ENCODE measurements at regions not wholly inside any gene's neighbourhood (a gene's known extent, or its start where the extent isn't known, plus 50 kb on each side); places are given as distances from the start of the nearest gene placed in this dataset.

DNA sequence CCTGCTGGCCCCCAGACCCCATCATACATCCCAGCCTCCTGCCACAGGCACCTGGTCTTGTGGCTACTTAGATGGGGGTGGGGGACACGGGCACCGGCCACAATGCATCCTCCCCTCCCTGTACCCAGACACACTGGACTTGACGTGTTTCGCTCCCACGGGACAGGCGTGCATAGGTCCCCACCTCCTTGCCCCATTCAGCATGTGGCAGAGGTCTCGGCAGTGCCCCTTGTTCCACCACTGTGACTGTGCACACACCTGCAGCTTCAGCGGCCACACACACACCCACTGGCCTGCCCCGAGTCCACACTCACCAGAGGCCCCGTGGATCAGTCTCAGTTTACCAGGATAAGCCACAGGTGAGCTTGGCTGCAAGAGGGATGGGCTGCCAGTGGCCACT lies 109.6 kb downstream of the ENGASE start:
- no peak for DNase-seq (ENCODE audit: low read depth in 4 of 4, low spot score in 1 of 4)

DNA sequence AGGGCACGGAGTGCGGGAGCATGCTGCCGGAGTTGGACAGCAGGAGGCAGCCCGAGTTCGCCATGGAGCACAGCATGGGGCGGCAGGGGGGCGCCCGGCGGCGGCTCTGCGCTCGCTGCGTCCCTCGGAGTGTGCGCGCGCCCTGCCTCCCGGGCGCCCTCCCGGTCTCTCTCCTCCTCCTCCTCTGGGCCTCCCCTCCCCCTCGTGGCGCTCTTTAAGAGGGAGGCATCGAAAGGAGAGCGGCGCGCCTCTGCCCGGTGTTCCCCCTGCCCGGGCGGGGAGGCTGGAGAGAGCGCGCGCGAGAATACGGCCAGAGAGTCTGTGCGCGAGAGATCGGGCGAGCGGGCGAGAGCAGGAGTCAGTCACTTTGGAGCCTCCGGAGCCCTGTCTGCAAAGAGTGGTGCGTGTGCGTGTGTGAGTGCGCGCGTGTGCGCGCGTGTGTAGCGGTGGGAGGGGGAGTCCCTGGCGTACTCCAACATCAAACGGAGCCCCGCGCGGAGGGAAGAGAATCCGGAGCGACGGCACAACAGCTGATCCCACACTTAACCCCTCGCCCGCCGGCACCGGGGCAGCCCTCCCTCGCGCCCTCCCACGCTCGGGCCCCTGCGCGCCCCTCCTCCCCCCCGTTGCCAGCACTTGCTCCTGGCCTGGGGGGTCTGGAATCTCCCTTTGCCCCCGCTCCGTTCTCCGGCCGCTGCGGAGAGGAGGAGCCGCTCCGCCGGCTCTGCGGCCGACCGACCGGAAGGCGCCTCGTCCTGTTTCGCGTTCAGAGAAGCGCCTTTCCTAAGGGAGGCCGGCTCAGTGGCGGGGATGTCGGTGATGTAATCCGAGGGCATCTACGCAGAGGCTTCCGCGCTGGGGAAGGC lies 108.9 kb downstream of the ENGASE start:
- DNase-seq (ENCODE audit: low read depth in 4 of 4, low spot score in 1 of 4) = no peak

DNA sequence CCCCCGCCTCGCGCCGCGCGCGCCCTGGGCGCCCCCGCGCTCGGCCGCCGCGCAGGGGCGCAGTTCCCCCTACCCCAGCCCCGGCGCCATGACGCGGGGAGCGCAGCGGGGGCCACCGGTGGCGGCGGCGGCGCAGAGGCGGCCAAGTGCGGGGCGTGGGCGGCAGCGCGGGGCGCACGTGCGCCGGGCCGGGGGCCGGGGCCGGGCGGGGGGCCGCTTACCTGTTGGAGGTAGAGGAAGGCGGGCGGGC lies 108.3 kb downstream of the ENGASE start:
- no peak for DNase-seq (ENCODE audit: low read depth in 4 of 4, low spot score in 1 of 4)

DNA sequence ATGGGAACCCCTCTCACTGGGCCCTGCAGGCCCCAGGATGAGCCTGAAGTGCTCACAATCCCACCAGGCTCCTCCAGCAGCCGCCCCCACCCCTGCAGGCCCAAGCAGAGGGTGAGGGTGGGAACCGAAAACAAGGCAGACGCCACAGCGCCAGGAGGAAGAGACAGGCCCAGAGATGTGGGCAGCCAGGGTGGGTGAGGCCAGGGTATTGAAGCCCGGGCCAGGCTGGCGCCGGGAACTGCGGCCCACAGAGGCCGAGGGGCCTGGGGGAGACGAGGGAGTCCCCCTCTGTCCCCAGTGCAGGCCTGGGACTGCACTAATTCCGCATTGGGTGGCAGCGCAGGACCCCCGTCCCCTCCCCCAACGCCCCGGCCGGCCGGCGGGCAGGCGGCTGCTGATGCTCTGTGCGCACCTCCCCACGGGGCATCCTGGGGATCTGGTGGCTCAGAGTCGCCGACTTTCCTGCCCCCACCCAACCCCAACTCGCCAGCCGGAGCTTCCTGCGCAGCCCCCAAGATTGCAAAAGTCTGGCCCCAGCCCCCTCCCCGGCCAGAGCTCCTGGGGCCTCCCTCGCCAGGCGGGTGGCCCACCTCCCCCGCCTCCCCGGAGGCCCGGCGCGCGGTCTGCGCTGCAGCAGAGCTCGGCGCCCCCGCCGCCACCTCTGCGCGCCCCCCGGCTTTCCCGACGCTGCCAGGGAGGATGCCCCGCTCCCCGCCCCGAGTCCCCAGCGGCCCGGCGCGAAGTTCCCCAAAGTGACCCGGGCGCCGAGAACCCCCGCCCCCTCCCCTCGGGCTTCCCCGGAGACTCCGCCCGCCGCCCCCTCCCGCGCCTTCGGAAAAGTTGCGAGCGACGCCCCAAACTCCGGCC lies 107.8 kb downstream of the ENGASE start:
- no peak for DNase-seq (ENCODE audit: low read depth in 4 of 4, low spot score in 1 of 4)

DNA sequence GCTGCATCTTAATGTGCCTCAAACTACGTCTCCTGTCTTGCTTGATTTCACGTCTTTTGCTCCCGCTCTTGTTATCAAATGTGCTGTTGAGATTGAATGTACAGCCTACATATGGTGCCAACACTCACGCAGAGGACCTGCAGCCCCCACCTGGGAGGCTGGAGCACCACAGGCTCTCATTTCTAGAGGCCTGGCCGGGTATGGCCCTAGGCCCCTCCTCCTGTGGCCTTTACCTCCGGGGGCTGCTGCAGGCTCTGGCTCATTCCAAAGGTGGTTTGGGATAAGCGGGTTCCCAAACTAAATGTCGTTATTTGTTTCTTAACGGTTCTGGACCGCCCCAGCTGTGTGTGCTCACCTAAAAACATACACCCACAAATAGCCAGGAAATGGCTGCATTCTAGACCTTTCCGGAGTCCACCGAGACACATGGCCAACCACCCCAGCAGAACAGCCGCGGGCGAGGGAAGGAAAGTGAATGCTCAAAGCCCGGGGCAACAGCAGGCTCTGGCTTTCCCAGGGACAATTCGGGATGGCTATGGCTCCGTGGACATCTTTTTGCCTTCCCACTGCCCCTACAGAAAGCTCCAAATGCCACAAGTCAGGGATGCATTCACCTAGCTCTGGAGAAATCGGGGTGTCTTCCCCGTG lies 105.9 kb downstream of the ENGASE start:
- DNase-seq (ENCODE audit: low read depth in 4 of 4, low spot score in 1 of 4) = no peak

DNA sequence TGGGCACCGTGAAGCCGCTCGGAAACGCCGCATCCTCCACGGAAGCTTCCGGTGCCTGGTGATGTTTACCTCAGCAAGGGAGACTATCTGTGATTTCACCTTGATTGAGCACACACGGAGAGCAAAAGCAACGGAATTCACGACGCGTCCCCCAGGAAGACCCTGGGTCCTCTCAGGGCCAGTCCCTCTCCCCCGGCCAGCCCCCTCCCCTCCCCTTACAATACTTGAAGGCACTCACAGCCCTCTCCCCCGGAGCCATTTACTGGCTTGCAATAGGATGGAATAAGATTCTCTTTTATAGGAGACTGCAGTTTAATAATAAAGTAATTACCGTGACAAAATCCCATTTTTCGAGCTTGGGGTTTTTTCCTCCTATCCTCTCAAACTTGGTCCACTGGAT lies 104.7 kb downstream of the ENGASE start:
- DNase-seq (ENCODE audit: low read depth in 4 of 4, low spot score in 1 of 4) = no peak

DNA sequence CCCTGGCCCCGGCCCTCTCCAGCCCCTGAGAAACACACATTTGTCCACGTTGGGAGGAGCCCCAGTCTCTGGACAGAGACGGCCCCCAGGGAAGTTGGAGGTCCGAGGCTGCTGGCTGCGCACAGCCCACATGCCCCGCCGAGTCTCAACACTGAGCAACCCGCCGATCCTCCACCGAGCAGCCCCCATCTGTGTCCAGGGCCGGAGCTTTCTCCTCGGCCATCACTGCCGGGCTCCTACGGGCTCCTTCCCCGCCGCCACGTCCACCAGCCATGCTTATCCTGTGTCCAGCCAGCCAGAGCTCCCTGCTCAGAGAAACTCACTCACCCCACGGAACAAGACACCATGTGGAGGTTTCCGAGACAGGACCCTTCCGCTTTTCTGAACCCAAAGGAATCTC lies 103.3 kb downstream of the ENGASE start:
- no peak for DNase-seq (ENCODE audit: low read depth in 4 of 4, low spot score in 1 of 4)

DNA sequence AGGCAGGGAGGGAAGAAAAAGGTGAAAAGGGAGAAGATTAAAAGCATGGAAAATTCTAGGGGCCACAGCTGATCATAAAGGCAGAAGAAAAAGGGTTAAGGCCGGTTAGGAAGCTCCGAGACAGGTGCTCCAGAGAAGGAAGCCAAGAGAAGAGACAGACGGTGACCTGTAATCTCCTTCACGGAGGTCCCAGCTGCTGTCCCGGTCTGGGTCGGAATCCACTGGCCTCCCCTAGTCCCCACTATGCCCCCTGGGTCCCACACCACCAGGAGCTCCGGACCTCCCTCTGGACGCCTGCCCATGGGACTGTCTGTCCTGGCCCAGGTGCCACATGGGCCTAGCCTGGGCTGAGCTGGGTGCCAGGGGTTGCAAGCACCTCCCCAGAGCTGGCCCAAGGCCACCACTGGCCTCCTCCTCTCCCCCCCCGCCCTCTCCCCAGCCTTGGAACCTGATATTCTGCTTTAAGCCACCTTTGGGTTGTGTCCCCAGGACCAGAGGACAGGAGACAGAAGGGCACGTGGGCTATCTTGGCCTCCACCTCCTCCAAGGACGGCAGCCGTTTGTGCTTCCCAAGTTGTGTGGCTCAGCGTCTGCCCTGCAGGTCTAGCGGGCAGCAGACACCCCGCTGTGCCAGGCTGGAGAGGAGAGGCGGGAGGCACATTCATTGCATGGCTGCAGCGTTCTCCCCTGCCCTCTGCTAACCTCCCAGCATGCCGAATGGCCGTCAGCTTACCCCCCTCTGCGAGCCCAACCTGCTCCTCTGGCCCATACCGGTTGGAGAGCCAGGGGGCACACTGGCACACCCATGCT lies 102.4 kb downstream of the ENGASE start:
- DNase-seq (ENCODE audit: low read depth in 4 of 4, low spot score in 1 of 4) = no peak

DNA sequence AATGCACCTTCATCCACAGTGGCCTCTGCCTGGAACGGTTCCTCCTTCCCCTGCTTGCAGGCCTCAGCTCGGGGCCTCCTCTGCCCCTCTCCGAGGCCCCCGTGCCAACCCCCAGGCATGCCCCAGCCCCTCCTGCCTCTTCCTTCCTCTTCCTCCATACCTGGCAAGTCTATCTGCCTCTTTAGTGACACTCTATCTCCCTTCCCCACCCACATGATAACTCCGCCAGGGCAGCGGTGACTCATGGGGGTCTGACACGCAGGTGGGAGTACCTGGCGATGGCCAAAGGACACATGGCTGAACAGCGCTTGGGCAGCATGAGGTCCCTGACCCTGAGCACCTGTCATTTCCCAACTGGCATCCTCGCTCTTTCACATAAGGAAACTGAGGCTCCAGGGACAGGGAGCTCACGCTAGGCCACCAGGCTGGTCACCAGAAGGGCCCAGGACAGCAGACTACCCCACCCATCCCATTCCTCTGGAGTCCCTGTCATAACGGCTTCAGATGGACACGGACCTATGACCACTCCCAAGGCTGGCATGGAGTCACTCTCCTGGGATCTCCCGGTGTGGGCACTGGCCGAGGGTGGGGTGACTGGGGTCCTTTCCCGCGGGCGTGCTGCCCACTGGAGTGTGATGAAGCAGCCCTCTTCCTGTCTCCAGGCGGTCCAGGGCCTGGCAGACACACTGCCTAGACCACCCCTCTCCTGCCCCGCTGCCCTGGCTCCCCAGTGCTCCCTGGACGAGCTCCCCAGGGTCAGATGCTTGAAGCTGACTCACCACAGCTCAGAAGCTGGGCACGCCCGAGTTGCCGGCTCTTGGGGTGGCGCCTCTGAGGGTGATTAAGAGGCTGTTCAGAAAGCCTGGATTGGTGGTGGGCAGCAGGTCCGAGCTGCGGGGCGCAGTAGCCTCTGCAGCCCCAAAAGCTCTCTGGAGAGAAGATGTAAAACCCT lies 100.6 kb downstream of the ENGASE start:
- DNase-seq (ENCODE audit: low read depth in 4 of 4, low spot score in 1 of 4) = no peak

DNA sequence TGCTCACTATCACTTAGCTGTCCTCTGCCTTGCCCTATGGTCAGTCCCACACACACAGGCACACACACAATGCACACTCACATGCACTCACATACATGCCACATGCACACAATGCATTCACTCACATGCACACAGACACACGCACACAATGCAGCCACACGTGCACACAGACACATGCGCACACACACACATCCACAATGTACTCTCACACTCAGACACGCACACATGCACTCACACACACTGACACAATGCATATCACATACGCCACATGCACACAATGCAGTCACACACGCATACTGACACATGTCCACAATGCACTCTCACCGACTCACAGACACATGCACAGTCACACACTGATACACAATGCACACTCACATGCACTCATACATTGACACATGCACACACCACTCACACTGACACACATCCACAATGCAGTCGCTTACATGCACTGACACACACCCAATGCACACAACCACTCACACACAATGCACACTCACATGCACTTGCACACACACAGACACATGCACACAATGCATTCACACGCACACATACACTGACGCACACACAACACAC lies 99.7 kb downstream of the ENGASE start:
- no peak for DNase-seq (ENCODE audit: low read depth in 4 of 4, low spot score in 1 of 4)

DNA sequence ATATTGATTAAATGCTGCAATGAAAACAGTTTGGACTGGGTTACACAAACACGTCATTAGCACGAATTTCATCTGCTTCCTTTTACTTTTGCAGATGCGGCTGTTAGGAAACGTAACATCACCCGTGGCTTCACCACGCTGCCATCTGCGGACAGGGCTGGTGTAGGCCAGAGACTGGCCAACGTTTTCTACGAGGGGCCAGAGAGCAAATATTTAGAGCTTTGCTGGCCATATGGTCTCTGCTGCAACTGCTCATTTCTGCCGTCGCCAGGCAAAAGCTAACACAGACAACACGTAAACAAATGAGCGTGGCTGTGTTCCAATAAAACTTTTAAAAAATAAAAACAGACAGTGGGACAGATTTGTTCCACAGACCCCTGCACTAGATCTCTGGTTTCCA lies 96.6 kb downstream of the ENGASE start:
- no peak for DNase-seq (ENCODE audit: low read depth in 4 of 4, low spot score in 1 of 4)

DNA sequence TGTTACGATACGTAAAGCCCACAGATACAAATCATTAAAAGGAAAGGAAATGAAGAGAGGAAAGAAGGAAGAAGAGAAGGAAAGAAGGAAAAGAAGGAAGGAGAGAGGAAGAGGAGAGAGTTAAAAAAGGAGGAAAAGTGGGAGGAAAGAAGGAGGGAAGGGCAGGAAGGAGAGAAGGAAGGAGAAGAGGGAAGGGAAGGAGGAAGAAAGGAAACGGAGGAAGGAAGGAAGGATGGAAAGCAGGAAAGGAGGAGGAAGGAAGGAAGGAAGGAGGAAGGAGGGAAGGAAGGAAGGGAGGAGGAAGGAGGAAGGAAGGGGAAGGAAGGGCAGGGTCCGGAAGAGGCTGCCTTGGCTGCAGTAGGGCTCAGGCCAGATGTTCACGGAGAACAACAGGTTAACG lies 95.2 kb downstream of the ENGASE start:
- no peak for DNase-seq (ENCODE audit: low read depth in 4 of 4, low spot score in 1 of 4)

DNA sequence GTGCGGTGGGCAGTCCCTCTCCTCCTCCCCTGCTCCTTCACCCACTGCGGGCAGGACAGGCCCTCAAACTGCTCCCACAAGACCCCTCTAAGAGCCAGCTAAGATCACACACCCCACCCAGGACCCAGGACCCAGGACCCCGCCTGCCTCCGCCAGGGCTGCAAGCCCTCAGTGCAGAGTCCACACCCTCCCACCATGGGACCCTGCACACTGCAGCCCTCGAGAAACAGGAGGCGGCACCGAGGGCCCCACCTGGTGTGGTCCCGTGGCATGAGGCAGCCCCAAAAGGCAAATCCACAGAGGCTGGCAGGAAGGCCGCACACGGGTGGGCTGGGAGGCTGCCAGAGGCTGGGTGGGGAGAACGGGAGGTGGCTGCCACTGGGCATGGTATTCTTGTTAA lies 94.7 kb downstream of the ENGASE start:
- no peak for DNase-seq (ENCODE audit: low read depth in 4 of 4, low spot score in 1 of 4)

DNA sequence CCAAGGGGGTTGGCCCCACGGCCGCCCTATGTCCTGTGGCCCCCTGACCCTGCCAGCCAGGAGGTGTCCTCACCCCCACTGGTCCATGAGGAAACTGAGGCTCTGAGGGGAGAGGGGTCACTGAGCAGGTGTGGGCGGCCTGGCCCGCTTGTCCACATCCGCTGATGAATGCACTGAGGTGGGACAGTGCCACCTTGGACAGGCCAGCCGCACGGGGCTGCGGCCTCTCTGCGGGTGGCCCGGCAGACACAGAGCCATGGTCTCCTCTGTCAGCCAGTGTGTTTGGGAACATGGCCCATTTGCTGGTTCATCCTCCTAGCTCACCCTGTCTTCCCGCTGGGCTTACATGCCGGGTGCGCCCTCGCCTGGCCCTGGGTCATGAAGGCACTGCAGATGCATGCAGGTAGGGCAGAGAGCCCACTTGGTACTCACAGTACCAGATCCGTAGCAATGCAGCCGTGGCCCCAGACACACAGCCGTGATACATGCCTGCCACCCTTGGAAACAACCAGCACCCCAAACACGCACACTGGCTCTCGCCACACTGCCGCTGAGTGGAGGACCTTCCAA lies 93.9 kb downstream of the ENGASE start:
- DNase-seq (ENCODE audit: low read depth in 4 of 4, low spot score in 1 of 4) = no peak

DNA sequence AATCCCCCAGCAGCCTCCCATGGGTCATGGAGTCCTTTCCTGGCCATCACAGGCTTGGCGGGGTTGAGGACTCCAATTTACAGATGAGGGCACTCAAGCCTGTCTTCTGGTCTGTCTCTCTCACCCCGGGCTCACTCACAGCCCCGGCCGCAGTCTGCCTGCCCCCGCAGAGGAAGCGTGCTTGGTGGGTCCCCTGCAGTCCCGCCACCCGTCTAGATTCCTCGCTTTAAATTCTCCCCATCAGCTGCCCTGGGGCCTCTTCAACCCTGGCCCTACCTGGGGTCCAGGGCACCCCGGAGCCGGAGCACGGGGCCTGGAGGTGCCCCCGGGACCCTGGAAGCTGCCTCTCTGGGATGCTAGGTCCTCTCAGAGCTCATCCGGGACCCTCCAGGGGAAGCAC lies 92.9 kb downstream of the ENGASE start:
- no peak for DNase-seq (ENCODE audit: low read depth in 4 of 4, low spot score in 1 of 4)

DNA sequence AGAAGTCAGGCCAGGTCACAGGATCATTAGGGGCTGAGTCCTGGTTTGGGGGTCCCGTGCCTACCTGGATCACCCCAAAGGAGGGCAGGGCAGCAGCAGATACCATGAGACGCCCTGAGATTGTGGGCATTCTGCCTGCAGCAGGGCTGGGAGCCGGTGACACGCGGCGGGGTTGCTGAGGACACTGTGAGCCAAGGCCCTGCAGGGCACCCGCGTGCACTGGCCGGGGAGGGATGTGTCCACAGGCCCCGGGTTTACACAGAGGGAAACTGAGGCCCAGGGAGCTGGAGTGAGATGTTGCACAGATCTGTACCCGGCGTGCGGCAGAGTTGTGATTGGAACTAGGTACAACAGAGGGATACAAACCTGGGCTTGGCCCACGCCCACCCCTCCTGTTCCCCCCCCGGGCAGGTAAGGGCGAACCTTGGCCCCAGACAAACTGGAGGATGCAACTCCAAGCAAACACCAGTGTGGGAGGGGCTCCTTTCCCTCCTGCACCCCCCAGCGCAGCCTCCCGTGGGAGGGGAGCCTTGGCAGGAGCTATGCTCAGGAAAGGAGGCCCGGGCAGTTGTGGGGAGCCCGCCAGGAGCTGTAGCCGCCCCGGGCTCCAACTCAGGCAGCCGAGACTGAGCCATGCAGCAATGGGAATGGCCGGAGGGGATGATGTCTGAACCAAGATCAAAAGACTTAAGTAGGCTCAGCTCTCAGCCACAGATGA lies 91.3 kb downstream of the ENGASE start:
- DNase-seq (ENCODE audit: low read depth in 4 of 4, low spot score in 1 of 4) = no peak

DNA sequence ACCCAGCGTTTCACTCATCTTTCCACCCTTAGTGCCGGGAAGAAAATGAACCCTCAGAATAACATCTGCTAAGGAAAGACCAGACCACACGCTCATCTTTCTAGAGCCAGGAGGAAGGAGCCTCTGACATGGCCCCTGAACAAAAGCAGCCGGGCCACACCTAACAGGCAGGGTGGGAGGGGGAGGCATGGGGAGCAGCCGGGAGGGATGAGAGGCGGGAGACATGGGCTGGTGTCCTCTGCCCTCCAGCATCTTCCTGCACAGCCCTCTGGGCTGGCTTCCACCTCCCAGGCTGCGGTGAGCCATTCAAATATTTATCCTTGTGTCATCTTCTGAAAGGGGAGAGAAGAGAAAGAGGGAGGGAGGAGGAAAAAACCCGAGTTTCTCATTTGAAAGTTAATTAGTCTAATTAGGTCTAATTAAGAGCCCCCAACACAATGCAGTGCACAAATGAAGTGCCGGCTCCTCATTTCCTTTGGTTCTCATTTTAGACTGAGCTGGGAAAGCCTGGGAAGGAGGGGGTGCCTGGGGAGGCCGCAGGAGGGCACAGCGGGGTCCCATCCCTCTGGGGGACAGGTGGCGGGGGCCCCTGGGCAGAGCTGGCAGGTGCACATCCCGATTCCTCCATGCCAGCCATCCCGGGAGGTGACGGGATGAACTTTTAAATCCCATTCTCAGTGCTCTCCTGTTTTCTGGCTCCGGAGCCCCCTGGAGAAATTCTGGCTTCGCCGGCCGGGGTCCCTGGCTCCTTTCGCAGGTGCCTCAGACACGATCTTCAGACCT lies 90.5 kb downstream of the ENGASE start:
- no peak for DNase-seq (ENCODE audit: low read depth in 4 of 4, low spot score in 1 of 4)

DNA sequence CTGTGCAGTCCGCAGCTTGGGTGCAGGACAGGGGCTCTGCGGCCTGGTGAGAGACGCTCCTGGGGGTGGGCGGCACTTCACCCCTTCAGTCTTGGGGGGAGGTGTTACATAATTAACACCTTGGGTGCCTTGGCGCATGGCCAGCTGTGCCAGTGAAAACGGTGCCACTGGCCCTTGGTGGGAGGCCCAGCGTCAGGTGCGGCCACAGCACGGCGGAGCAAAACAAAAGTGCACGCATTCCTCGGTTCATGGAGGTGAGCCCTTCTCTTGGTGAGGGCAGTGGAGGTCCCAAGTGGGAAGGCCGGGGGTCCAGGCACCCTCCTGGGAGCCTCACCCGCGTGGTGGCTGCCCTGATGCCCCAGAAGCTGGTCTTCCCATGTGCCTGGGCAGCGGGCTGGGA lies 89.8 kb downstream of the ENGASE start:
- no peak for DNase-seq (ENCODE audit: low read depth in 4 of 4, low spot score in 1 of 4)
